ENCODE measurements at regions not wholly inside any gene's neighbourhood (a gene's known extent, or its start where the extent isn't known, plus 50 kb on each side); places are given as distances from the start of the nearest gene placed in this dataset.

GRCh38 chr1:220410611-220411010, 117.3 kb upstream of the MARK1 start (continued):
- no peak for TF ChIP-seq E2F6 (IDR thresholded peaks at IDR 0.05)
- TF ChIP-seq CBX8 (IDR thresholded peaks at IDR 0.05; ENCODE audit: borderline replicate concordance, low read depth, low read length) = no peak
- no peak for TF ChIP-seq MAX (IDR thresholded peaks at IDR 0.05)

All from H1 (cell line).